Myocyte (in vitro differentiated cells): ENCODE measurements at regions not wholly inside any gene's neighbourhood (a gene's known extent, or its start where the extent isn't known, plus 50 kb on each side); places are given as distances from the start of the nearest gene placed in this dataset.

Source experiments
- DNase-seq: peaks from one replicate; pipeline ENCODE4 v3.0.0-alpha.2; 2012; ENCODE audit warnings: low read depth

DNA sequence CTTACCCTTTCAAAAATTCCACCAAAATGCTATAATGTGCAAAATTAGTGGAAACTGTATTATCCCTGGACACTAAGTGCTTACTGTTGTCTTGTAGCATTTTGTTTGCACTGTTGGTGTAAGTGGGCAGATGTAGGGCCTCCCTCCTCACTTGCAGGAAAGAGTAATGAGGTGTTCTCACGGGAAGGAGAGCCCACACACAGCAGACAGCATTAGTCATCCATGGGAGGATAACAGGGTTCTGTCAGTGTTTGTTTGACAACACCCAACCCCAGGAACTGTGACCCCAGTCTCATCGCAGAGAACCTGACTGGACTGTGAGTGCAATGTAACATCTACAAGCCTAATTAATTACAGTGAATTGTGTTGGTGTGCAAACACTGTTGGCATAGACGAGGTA is 58.7 kb upstream of the VSTM2A start:
- DNase-seq, result no peak

DNA sequence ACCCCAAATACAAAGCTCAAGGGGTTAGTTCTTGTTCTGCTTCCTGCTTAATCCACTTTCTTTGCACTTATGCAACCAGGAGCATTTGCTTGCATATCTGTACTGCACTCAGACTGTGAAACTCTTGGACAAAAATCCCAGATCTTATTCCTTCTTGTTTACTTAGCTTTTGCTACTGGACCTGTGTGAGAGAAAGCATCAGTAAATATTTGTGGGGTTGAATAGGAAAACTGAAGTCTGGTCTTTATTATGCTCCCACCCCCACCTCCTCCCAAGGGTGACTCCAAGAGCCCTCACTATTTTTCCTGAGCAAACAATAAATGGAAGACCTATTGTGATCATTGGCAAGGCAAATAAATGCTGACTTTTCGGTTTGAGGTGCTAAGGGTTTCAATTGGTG is 57.1 kb upstream of the VSTM2A start:
- DNase-seq, result no peak
